Vagina (tissue), 2 donors: ENCODE measurements at regions not wholly inside any gene's neighbourhood (a gene's known extent, or its start where the extent isn't known, plus 50 kb on each side); places are given as distances from the start of the nearest gene placed in this dataset.

Experiments used
- DNase-seq, 2 donors: peaks; one replicate each; pipeline ENCODE4 v3.0.0-alpha.2; 2017; ENCODE audit errors: extremely low spot score in 2 of 2
- H3K27ac ChIP-seq: fragments of 200-600 bp; sonication (generic); one replicate; pipeline ENCODE4 v1.5.1; 2019
- H3K27me3 ChIP-seq: fragments of 200-600 bp; sonication (generic); one replicate; pipeline ENCODE4 v1.5.1; 2019
- H3K36me3 ChIP-seq, 2 donors: fragments of 200-600 bp; sonication (generic); one replicate each; pipeline ENCODE4 v1.5.1; 2017 to 2019
- H3K4me1 ChIP-seq: fragments of 200-600 bp; sonication (generic); one replicate; pipeline ENCODE4 v1.5.1; 2019
- H3K4me3 ChIP-seq, 2 donors: fragments of 200-600 bp; sonication (generic); 1 replicate in 1 of 2; 2 replicates in 1 of 2; pipeline ENCODE4 v1.5.1; 2016 to 2019
- H3K9me3 ChIP-seq: fragments of 200-600 bp; sonication (generic); one replicate; pipeline ENCODE4 v1.5.1; 2019
- CTCF ChIP-seq, 3 experiments: fragments of 450-650 bp in 2 of 3; fragments of 200-600 bp in 1 of 3; sonication (generic) in 1 of 3; IDR thresholded peaks; one replicate each; pipeline ENCODE4 v1.5.1; 2017 to 2019; ENCODE audit warnings: antibody characterized with exemption in 3 of 3, mild to moderate bottlenecking in 2 of 3, moderate library complexity in 2 of 3
- POLR2A ChIP-seq, 2 donors: fragments of 450-650 bp; IDR thresholded peaks; one replicate each; pipeline ENCODE4 v1.6.1; 2017; ENCODE audit warnings: antibody characterized with exemption in 2 of 2, mild to moderate bottlenecking in 2 of 2, moderate library complexity in 2 of 2
- POLR2AphosphoS5 ChIP-seq, 2 donors: sonication (generic); formaldehyde crosslinking; IDR thresholded peaks; one replicate each; pipeline ENCODE4 v1.9.0; 2017; ENCODE audit warnings: antibody characterized with exemption in 2 of 2, mild to moderate bottlenecking in 2 of 2, low read depth in 1 of 2; ENCODE audit not compliant: insufficient read depth in 1 of 2
- intact Hi-C: fragments of 100-400 bp; cut with DNase I; formaldehyde crosslinking; loops from one replicate; pipeline ENCODE4 v1.15.1; 2023

- no peak for DNase-seq
- TF ChIP-seq POLR2AphosphoS5 (IDR thresholded peaks at IDR 0.05; ENCODE audit: insufficient read depth in 1 of 2, low read depth in 1 of 2): no peak
- TF ChIP-seq POLR2A (IDR thresholded peaks at IDR 0.05): no peak
- no peak for TF ChIP-seq CTCF (IDR thresholded peaks at IDR 0.05)
- Histone ChIP-seq H3K36me3 (no peaks in the 10 kb centered on the region), H3K4me3 (no peak overlapping the region), H3K27me3 (no peaks in the 10 kb centered on the region), H3K4me1 (no peaks in the 10 kb centered on the region), H3K9me3 (no peaks in the 10 kb centered on the region), H3K27ac (no peak overlapping the region)
- intact Hi-C loops: no loop called here
Observed at GRCh38 chr5:107090506-107090905, 580.2 kb downstream of the EFNA5 start.

GRCh38 chr5:107088907-107089306, 581.8 kb downstream of the EFNA5 start:
- no peaks in the 10 kb centered on the region for H3K4me1 ChIP-seq
- intact Hi-C loops: no loop called here
- no peaks in the 10 kb centered on the region for H3K36me3 ChIP-seq
- TF ChIP-seq POLR2A (IDR thresholded peaks at IDR 0.05): no peak
- no peak for TF ChIP-seq POLR2AphosphoS5 (IDR thresholded peaks at IDR 0.05; ENCODE audit: insufficient read depth in 1 of 2, low read depth in 1 of 2)
- no peak for TF ChIP-seq CTCF (IDR thresholded peaks at IDR 0.05)
- no peak overlapping the region for H3K4me3 ChIP-seq
- no peak overlapping the region for H3K27ac ChIP-seq
- no peaks in the 10 kb centered on the region for H3K9me3 ChIP-seq
- no peak for DNase-seq
- no peaks in the 10 kb centered on the region for H3K27me3 ChIP-seq

- Histone ChIP-seq H3K4me1 (no peaks in the 10 kb centered on the region), H3K36me3 (no peaks in the 10 kb centered on the region), H3K27ac (no peak overlapping the region), H3K4me3 (no peak overlapping the region), H3K27me3 (no peaks in the 10 kb centered on the region), H3K9me3 (no peaks in the 10 kb centered on the region)
- no peak for TF ChIP-seq POLR2A (IDR thresholded peaks at IDR 0.05)
- TF ChIP-seq CTCF (IDR thresholded peaks at IDR 0.05): no peak
- TF ChIP-seq POLR2AphosphoS5 (IDR thresholded peaks at IDR 0.05; ENCODE audit: insufficient read depth in 1 of 2, low read depth in 1 of 2): no peak
- intact Hi-C loops: no loop called here
- no peak for DNase-seq
Observed at GRCh38 chr5:107085572-107085971, 585.2 kb downstream of the EFNA5 start.

GRCh38 chr5:107074996-107075395, 595.7 kb downstream of the EFNA5 start:
- TF ChIP-seq POLR2AphosphoS5 (IDR thresholded peaks at IDR 0.05; ENCODE audit: insufficient read depth in 1 of 2, low read depth in 1 of 2) (no peak), CTCF (IDR thresholded peaks at IDR 0.05) (no peak), POLR2A (IDR thresholded peaks at IDR 0.05) (no peak)
- Histone ChIP-seq H3K4me1 (no peaks in the 10 kb centered on the region), H3K27me3 (no peaks in the 10 kb centered on the region), H3K27ac (no peak overlapping the region), H3K9me3 (no peaks in the 10 kb centered on the region), H3K4me3 (no peak overlapping the region), H3K36me3 (no peaks in the 10 kb centered on the region)
- no peak for DNase-seq
- intact Hi-C loops: no loop called here

- Histone ChIP-seq H3K4me3 (no peak overlapping the region), H3K27me3 (no peaks in the 10 kb centered on the region), H3K36me3 (no peaks in the 10 kb centered on the region), H3K27ac (no peak overlapping the region), H3K9me3 (no peaks in the 10 kb centered on the region), H3K4me1 (no peaks in the 10 kb centered on the region)
- no peak for DNase-seq
- intact Hi-C loops: no loop called here
- TF ChIP-seq POLR2AphosphoS5 (IDR thresholded peaks at IDR 0.05; ENCODE audit: insufficient read depth in 1 of 2, low read depth in 1 of 2) (no peak), POLR2A (IDR thresholded peaks at IDR 0.05) (no peak), CTCF (IDR thresholded peaks at IDR 0.05) (no peak)
Observed at GRCh38 chr5:107072967-107073366, 597.8 kb downstream of the EFNA5 start.
